HTR-8/SVneo (cell line): ENCODE measurements at regions not wholly inside any gene's neighbourhood (a gene's known extent, or its start where the extent isn't known, plus 50 kb on each side); places are given as distances from the start of the nearest gene placed in this dataset.
A peak's percentile ranks its signal among the peaks of the same experiment; 100 is the strongest.

Source experiments
- DNase-seq: peaks from one replicate; pipeline ENCODE4 v3.0.0; 2011; ENCODE audit warnings: low spot score, mixed read lengths; ENCODE audit not compliant: insufficient read length
- FAIRE-seq: peaks from 2 replicates; lab custom pipeline; 2011; peaks lifted over from hg19 to GRCh38; lab: Jason Lieb, UNC

- DNase-seq (no peak), FAIRE-seq (no peak)
These were observed 125.9 kb upstream of the FZD8 start for GRCh38 chr10:35768011-35768410.

GRCh38 chr10:35765996-35766395, 123.9 kb upstream of the FZD8 start:
- FAIRE-seq, result no peak
- no peak for DNase-seq

DNA sequence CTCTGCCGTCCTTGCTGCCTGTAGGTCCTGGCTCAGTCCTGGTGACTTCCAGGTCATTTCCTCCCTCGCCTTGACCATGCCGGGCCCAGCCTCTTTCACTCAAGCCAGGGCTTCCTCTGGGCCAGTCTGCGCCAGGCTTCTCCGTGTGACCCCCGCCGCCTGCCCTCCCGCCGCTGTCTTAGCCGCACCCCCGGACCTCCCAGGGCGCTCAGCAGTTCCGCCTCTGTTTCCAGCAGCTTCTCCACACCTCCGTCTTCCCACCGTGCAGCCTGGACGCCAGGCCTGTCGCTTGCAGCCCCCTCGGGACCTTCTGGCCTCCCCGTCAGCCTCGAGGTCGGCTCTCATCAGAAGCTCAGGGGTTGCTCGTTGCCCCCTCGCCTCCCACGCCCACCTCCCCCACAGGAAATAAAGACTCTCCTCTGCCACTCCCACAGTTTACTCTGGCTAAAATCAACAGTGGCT, 123.0 kb upstream of the FZD8 start:
- no peak for DNase-seq
- no peak for FAIRE-seq

DNA sequence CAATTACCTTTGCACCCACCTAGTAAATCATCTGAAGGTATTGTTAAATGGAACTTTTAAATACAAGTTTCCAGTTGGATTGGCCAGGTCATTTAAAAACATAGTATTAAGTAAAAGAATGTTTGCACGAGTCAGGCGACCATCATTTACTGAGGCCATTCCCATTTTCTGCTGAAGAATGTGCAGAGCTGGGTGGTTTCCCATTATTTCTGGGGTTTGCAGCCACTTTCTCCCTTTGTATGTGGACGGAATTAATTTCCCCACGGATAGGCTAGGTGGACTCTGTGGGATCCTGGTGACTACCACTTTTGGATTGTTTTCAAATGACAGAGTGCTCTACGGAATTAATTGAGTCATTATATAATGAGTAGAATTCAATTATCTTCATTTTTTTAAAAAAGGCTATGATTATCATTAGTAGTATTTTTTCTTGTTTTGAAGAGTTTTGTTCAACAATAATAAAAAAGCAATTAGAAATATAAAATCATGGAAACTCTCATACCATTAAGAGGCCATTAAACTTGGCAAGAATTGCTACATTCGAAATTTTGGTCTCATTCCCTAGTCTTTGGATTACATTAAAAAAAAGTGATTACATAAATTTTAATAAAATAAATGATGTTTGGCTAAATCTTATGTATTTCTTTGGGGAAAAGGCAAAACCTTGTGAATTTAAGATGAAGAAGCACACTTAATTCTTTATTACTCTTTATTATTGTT, 120.4 kb upstream of the FZD8 start:
- FAIRE-seq (no peak), DNase-seq (no peak)

DNA sequence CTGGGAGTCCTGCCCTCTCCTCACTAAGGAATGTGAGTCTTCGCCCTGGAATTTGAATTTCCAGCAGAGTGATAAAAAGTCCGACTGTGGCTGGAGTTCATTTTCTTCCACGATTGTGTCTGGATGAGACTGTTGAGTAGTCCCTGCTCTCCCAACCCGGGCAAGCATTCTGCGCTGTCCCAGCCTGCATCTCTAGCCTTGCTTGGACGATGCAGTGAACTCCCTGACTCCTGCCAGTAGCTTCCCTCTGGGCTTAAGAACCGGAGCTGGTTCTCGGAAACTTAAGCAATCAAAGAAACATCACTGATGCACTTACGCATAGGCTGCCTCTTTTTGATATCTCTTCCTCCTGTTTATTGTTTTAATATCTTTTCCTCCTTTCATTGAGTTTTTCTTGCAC, 116.0 kb upstream of the FZD8 start:
- FAIRE-seq, result no peak
- no peak for DNase-seq

DNA sequence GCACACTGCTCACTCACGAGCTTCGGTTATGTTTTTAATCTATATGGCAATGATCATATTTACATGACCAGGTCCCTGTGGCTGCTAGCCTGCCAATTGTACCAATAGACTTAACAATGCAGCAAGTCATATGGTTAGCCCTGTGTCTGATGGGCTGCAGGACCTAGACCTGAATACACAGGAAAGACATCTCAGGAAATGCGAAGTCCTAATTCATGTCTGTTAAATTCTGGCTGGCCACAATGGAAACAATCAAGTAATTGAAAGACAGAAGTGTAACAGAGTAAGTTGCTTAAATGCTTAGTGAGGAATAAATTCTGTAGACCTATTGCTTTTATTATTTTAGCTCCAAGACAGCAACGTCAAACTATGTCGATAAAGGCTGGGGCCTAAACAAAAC, 112.4 kb upstream of the FZD8 start:
- FAIRE-seq (no peak), DNase-seq (no peak)

DNA sequence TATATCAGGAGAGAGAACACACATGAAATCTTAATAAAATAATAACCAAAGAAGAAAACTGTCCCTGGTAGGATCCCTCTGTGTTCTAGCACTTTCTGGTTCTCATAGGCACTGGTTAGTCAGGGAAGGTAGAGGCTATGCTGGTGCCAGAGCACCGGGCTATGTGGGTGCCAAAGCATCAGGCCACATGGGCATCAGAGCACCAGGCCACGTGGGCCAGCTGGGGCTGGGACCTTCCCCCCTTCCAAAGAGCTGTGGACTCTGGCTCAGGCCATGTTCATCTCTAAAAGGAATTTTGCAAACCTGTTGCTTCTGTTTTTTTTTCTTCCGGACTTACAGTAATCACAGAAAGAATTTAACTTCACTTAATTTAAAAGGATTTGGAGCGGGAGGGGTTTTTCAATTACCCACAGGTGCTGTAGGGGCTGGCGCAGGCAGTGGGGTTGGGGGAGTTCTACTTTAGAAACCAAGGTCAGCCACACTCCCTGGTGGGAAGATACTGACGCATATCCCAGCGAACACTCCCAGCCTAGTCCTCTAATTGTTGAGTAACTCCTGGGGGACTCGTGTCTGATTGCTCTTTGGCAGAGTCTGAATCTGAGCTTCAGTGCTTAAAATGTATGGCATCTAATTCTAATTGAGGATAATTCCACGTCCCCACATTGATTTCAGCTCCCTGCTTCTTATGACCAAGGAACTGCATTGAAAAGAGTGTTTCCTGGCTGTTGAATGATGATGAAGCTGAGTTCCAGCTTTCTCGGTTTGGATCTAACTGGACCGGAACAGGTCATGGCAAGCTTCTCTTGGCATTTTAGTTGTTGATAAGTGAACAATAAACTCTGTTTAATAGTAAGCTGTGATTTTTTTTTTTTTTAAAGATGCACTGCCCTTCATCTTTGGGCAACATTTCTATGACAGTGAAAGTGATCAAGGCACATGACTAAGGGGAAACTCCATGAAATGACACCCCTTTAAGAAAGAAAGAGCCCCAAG, 110.7 kb upstream of the FZD8 start:
- DNase-seq, result no peak
- FAIRE-seq, result no peak

DNA sequence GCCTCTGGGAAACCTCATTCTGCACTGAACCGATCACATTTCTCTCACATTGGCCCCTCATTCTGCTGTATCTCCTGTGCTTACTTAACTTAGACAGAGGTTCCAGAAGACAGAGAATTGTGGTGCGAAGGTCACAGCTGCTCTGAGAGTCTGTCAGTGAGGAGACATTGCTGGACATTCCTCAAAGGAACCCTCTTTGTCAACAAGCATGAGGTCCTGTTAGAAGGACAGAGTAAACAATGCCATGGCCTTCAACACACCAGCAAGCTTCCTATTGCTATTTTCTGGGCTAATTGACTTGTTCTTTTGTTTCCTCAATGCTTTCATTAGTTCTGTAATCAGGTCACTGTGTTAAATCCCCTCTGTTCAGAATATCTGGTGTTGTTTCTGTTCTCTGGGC, 109.3 kb upstream of the FZD8 start:
- FAIRE-seq, result no peak
- DNase-seq, result no peak

DNA sequence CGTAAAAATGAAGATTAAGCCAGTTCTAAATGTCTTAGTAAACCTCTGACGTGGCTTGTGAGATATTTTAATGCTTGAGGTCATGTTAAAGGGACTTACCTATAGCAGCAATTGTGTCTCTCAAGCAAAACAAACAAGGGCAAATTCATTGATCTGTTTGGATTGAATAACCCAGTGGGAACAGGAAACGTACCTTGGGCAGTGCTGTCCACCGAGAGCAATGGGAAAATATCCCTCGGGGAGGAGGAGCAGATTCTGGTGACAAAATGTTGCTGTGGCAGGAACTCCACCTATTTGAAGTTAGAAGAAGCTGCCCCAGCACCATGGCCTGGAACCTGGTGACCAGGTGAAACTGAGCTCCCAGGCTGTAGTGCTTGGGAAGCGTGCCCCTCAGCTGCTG, 107.1 kb upstream of the FZD8 start:
- no peak for FAIRE-seq
- no peak for DNase-seq

DNA sequence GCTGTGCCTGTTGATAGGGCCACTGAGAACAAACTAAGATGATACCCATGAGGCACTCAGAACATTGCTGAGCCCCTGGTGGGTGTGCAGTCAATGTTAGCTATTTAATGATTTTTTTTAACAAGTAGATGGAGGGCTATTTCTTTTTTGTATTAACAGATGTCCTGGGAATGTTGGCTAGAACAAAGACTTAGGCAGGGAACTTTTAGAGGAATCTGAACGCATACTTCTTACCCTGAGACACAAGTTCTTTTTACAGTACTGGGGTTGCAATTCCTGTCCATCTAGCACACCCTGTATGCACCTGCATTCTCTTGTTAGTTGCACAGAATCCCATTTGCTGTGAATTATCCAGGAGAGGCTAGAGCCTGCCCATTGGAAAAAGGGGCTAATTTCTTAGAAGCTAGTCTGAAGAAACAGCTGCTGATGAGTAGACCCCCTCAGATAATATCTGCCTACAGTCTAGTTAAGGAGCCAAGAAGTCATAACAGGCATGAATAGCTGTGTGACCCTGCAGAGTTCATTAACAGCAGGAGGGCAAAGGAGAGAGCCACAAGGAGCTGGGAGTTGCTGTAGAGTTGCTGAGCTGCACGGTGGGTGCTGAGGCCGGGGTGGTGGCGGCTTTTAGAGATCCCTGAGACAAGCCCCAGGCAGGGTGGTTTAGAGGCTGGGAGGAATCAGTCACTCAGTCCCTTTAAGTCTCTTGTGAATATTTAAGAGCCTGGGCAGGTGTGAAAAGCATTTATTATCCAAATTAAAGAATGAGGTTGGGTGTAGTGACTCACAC, 103.7 kb upstream of the FZD8 start:
- DNase-seq (no peak), FAIRE-seq (no peak)

DNA sequence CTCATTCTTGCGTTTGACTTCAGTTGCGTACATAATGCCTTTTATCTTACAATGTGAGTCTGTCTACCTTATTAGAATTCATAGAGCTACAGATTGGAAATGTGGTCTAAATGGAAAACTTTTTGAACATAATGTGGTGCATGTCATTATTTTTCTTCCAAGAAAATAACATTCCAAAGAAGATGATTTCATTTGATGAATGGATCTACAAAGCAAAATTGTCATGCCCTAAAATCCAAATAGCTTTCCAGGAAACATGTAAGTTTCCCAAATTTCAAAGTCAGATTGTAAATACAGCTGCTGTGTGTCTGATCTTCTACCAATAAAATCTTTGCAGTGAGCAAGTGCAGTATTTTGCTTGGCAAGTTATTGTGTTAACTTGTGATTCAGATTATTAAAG, 101.8 kb upstream of the FZD8 start:
- DNase-seq (no peak), FAIRE-seq (no peak)

GRCh38 chr10:35743351-35743750, 101.3 kb upstream of the FZD8 start:
- FAIRE-seq (no peak), DNase-seq (no peak)

DNA sequence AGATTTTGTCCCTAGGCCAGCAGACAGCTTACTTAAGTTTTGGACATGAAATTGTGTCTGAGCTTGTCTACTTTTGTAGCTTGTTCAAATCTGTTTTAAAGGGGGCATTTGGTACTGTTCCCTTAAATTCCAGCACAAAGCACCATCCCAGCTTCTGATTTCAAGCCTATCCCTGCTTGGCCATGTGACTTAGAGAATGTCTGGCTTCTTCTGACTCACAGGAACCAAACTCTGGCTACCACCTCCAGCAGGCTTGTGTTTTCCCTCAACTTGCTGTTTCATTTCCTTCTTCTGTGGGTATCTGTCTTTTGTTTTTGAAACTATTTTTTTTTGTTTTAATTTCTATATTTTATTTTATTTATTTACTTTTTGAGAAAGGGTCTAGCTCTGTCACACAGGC, 97.9 kb upstream of the FZD8 start:
- FAIRE-seq (no peak), DNase-seq (no peak)

- FAIRE-seq, result no peak
These were observed 93.3 kb upstream of the FZD8 start for GRCh38 chr10:35735412-35735811.

DNA sequence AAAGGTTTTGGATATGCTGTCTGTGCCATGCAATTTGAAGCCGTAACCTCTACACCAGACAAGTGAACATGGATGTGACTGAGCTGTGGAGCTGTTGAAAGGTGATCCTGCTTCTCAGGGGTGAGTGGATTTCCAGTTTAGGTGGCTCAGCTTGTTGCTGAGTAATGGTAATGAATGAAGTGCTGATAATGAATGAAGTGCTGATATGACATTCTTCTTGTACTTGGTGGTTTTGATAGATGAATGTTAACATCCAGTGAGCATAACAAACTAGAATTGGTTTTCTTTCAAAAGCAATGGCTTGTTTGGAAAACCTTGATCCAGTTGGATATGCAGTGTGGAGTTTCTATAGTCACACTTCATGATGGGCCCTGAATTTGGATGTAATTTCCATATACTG, 89.7 kb upstream of the FZD8 start:
- FAIRE-seq, result peak; percentile 26
- DNase-seq, result no peak

More at GRCh38 chr10:35735412-35735811, 93.3 kb upstream of the FZD8 start:
- no peak for DNase-seq

DNA sequence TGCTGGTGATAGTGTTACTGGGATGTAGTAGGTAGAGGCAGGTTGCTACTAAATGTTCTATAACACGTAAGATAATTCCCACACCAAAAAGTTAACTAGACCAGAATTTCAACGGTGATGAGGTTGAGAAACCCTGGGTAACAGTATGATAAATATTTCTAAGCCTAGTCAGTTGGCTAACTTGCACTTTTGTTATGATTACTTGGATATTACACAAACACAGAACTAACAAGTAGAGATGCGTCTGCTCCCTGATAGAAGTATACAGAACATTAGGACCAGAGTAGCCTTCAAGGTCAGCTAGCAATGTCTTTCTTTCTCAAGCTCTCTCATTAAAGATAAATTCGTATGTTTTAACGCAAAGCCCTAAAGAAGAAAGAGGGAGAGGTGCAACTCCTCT, 86.2 kb upstream of the FZD8 start:
- DNase-seq (no peak), FAIRE-seq (no peak)

DNA sequence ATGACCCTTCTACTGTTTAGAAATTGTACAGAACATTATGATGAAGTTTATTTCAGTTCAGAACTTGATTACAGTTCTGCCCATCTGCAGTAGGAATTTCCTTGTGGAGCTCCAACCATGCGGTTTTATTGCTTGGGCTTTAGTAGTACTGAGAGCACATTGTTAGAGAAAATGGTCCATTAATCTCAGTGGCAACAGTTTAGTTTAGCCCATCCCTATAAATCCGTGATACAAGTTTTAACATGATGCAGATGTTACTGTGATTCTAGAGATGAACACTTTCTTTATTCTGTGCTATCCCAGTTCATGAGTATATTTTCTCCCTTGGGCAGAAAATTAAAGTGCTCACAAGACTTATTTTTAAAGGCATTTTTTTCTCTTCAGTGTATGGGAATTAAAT, 84.8 kb upstream of the FZD8 start:
- DNase-seq, result no peak
- FAIRE-seq, result no peak

DNA sequence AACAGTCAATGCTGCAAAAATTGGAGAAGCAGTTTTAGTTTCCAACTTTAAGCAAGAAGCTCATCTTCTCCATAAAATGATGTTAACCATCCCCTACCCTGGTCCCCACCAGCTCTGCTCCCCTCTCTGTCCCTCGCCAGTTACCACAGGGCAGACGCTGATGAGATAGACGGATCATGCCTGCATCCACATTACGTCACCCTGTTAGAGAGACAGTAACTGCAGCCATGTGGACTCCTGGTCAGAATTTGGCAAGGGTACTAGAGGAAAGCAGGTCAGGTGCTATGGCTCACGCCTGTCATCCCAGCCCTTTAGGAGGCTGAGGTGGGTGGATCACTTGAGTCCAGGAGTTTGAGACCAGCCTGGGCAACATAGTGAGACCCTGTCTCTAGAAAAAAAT, 81.9 kb upstream of the FZD8 start:
- no peak for FAIRE-seq

GRCh38 chr10:35723059-35723458, 81.0 kb upstream of the FZD8 start:
- DNase-seq (no peak), FAIRE-seq (no peak)

More for the DNA sequence above, 81.9 kb upstream of the FZD8 start:
- no peak for DNase-seq

DNA sequence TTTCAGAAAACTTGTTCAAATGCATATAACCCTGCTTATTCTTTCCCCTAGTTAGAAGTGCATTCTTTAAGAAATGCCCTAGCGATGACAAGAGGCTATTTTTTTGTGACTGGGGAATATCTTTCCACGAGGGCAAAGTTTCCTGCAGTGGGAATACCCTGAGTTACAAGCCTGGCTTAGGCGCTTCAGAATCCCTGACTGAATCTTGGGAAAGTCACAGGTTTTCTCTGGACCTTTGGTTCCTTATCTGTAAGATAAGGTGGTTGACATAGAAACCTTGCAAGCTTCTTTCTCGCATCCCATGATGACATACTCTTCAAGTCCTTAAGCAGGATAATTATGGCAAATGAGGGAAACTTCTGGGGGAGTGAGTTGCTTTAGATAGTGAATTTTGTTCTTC, 80.5 kb upstream of the FZD8 start:
- no peak for FAIRE-seq
- DNase-seq, result no peak

DNA sequence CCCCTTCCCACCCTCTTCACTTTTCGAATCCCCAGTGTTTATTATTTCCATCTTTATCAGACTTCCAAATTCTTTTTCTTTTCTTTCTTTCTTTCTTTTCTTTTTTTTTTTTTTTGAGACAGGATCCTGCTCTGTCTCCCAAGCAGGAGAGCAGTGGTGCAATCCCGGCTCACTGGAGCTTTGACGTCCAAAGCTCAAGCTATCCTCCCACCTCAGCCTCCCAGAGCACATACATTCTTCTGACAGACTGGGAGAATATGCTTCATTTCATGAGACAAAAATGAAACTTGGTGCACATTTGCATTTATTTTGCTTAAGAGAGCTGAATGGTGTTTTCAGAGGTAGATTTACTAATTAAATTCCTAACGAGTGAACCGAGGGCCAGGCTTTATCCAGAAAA, 80.1 kb upstream of the FZD8 start:
- DNase-seq (no peak), FAIRE-seq (no peak)
